ENCODE measurements at regions not wholly inside any gene's neighbourhood (a gene's known extent, or its start where the extent isn't known, plus 50 kb on each side); places are given as distances from the start of the nearest gene placed in this dataset.
A peak's percentile ranks its signal among the peaks of the same experiment; 100 is the strongest.
"Not testable (repeated sequence)": the region's sequence is repeated elsewhere in the genome, so short reads cannot be mapped to it uniquely, and the experiment has no call there.

DNA sequence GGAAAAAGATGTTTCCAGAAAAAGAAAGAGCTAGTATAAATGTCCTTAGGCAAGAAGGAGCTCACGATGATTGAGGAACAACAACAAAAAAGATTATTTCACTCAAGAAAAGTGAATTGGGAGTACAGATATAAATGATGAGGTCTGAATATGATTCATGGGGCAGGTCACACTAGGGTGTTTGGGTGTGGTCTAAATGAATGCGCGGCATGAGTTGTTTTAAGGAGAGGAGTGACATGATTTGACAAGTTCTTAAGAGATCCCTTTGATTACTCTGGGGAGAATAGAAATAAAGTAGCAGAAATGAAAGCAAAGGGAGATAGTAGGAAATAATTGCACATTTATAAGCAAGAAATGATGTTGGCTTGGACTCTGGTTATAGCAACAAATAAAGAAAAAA is 59.3 kb downstream of the NUTM2D start:
- DNase-seq = not testable (repeated sequence)

DNA sequence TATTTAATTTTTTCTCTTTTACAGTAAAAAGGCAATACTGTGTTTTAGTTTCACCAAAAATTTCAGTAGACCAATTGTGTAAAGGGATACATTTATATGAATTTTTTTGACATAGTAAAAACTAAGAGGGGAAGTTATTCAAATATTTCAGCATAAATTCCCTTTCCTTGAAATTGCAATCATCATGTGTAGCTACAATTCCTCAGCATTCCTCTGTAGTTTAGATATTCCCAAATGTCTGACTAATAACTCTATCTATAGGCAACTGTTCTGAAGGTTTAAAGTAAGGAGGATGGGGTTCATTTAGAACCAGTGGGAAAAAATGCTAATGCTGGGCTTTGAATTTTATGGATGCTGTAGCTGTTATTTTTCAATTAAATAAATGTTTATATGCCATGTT is 65.1 kb downstream of the NUTM2D start:
- DNase-seq = not testable (repeated sequence)

DNA sequence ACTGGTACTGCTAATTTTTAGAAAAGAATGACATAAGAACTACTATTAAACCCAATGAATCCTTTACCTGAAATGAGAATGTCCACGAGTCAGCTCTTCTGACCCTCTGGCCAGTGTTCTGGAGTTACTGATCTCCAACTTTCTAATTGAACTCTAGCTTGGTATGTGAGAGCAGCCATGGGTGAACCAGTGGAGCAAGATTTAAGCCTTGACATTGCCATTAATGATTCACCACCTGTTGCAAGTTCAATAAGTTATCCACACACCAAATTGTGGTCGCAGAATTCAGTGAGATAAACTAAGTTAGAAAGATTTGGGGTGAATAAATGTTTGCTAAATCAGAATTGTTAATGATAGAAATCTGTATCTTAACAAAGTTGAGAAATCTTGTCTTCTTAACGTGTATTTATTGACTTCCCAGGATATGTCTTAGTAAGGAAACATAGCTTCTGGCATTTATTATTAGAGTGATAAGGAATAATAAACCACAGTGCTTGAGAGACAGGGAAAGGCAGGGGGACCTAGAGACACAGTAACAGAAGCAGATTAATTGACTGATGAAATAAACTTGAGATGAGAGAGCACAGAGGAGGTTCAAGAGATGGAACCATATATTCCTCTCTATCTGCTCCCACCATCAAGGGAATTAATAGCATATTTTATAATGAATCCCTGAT is 67.3 kb downstream of the NUTM2D start:
- DNase-seq = not testable (repeated sequence)

DNA sequence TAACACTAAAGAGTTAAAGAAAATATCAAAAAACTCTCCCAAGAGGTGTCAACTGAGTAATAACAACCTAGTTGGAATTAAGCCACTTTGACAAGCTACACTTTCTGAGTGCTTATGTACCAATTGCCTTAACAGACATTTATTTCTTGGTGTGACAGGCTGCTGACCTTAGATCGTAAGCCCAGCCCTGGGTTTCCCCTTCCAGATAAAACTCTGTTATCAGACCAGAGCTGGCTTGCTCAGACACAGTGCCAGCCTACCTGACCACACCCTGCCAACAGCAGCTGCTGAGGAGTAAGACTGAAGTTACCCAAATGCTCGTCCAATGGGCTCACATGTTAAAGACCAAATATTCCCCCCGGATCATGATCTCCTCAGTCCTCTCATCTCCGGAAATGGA is 70.9 kb upstream of the MINPP1 start:
- DNase-seq = not testable (repeated sequence)

DNA sequence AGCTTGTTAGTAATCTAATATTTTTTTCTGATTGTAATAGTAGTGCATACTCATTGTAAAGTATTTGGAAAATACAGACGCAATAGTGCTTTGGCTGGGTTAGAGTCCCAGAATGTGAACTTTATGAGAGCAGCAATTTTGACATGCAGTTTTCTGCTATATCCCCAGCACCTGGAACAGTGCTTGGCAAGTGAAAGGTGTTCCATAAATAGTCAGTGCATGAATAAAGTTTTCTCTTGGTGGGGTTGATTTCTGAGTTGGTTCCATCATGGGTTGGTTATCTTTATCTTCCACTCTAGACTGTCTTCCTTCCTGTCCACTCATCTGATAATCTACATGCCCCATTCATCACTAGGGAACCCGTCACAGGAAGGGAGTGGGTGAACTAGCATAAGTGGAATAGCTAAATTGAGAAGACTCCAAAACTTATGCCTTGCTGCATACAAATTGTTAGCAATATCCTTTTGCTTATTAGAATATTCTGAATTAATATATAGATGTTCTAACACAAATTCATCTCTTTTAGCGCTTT is 69.3 kb upstream of the MINPP1 start:
- not testable (repeated sequence) for DNase-seq

DNA sequence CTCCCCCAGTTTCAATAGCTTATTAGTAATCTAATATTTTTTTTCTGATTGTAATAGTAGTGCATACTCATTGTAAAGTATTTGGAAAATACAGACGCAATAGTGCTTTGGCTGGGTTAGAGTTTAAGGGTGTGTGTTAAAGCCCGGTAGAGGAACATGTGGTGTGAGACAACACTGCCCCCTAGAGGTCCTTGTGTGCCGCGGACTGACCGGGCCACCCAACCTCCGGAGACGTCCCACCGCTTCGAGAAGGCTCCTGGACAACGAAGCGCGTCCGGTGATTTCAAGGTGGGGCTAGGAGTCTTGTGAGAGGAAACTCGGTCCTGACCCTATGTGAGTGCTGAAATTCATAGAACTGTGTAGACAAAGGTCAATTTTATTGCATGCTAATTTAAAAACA is 68.6 kb upstream of the MINPP1 start:
- peak; percentile 26 for DNase-seq

DNA sequence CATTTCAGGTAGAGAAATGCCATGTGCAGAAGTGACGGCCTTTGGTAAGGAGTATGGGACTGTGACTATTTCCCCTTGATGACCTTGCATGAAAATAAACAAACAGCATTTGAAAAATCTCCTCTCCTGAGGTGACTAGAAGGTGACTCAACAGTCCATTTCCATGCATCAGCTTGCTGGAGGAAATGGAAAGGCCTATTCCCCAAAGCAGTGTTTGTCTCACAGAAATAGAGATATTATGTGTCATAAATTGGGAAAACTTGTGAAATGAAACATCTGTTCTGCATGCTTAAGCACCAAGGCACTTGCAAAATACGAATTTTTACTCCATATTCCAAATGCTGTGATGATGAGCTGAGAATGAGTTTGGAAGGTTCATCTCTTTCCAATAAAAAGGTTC is 67.2 kb upstream of the MINPP1 start:
- not testable (repeated sequence) for DNase-seq

Data from CD4-positive, alpha-beta T cell treated with Interferon gamma for 1 hour (primary cell).